ENCODE measurements at regions not wholly inside any gene's neighbourhood (a gene's known extent, or its start where the extent isn't known, plus 50 kb on each side); places are given as distances from the start of the nearest gene placed in this dataset.

DNA sequence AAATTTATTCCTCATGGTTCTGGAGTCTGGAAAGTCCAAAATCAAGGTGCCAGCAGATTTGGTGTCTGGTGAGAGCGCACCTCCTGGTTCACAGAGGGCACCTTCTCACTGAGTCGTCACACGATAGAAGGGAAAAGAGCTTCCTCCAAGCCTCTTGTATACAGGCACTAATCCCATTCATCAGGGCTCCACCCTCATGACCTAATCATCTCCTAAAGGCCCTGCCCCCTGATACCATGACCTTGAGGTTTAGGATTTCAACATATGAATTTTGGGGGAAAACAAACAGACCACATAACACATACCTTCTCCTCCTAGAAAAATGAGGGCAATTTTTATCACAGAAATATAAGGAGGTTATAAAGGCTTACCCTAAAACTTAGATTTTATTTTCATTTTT lies 88.0 kb upstream of the NFIA start:
- TF ChIP-seq, protein P1, sequence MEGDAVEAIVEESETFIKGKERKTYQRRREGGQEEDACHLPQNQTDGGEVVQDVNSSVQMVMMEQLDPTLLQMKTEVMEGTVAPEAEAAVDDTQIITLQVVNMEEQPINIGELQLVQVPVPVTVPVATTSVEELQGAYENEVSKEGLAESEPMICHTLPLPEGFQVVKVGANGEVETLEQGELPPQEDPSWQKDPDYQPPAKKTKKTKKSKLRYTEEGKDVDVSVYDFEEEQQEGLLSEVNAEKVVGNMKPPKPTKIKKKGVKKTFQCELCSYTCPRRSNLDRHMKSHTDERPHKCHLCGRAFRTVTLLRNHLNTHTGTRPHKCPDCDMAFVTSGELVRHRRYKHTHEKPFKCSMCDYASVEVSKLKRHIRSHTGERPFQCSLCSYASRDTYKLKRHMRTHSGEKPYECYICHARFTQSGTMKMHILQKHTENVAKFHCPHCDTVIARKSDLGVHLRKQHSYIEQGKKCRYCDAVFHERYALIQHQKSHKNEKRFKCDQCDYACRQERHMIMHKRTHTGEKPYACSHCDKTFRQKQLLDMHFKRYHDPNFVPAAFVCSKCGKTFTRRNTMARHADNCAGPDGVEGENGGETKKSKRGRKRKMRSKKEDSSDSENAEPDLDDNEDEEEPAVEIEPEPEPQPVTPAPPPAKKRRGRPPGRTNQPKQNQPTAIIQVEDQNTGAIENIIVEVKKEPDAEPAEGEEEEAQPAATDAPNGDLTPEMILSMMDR (IDR thresholded peaks at IDR 0.05; ENCODE audit: low read depth, low read length): no peak
- H3K4me3 ChIP-seq (ENCODE audit: low read depth, low read length): no peak overlapping the region

DNA sequence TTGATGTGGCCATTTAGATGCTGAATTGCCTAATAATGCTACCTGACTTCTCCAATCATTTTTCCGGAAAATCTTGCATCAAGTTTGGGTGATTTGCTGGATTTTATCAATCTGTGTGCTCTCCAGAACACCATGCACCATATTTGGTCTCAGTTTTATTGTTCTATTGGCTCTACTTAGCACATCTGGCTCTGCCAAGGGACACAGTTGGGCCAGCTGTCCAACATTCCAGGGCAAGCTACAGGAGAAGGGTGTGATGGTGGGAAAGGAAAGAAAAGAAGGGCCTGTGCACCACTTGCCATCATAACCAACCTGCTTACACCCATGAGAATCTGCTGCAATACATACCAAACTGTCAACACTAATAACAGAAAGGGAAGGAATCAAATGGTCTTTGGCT lies 90.2 kb upstream of the NFIA start:
- no peak overlapping the region for H3K4me3 ChIP-seq (ENCODE audit: low read depth, low read length)
- TF ChIP-seq, protein P1 (IDR thresholded peaks at IDR 0.05; ENCODE audit: low read depth, low read length): no peak

DNA sequence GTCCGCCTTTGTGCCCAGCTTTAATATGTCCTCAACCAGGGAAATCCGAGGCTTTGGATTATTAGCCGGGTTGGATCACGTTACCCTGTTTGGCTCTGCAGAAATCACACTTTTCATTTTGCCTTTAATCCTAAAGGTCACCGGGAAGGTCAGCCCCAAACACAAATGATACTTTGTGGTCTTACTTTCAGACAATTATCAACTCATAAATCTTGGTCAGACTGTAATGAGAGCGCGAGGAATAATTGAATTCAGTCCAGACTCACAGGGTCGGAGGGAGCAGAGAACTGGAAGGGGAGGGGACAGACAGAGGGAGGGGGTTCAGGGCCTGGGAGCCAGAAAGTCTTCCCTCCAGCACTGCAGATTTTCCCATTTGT lies 91.7 kb upstream of the NFIA start:
- no peak overlapping the region for H3K4me3 ChIP-seq (ENCODE audit: low read depth, low read length)
- TF ChIP-seq, protein P1 (IDR thresholded peaks at IDR 0.05; ENCODE audit: low read depth, low read length): no peak

DNA sequence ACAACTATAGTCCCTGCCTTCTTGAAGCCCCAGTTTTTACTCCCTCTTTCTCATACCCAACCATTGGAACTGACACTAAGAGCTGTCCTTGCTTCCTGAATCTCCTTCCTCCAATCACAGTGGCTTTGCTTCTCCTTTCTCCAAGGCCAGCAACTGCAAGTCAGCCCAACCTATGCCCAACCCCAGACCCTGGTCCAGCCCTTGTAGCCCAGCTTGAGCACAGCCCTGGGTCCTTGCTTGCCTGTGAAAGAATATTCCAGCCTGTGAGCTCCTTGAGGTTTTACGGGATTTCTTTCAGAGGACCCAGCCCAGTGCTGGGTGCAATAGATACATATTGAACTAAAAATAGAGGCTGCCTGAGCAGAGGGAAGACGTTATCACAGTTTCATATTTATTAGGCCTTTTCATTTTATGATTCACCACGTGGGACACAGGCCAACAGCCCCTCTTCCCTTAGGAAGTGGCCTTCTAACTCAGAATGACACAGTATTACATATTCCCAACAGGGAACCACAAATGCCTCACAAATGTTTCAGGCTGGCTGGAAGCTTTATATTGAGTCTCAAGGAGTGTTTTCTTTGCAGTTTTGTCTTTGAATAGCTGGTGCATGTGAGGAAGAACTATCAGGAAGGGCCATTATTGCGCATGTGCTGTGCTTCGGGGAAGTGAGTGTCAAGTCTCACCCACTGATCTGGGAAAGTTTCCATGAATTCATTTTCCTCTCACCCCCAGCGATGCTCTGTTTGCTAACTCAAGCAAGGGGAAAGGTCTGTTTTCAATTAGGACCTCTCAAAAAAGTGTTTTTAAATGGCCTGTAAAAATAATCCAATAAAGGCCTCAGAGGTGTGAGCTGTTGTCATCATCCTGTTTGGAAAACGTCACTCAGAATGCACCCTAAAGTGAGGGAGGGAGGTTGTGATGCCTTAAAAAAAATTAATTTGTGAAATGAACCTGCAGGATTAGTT lies 92.3 kb upstream of the NFIA start:
- H3K4me3 ChIP-seq (ENCODE audit: low read depth, low read length): no peak overlapping the region

DNA sequence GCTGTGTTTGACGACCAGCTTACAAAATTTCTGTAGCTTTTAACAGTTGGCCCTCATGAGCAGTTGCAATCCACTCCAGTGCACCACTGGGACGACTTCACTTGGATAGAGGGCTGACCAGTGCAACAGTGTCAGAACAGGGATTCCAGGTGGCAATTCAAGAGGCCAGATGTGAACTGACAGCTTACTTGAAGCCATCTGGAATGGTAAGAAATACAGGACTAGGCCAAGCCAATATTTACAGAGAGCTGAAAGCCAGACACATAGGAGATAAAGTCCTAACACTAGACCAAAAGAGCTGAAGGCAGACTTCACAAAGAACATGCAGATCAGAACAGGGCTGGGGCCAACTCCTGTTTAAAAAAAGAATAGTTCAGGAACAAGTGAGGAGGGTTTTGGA lies 93.5 kb upstream of the NFIA start:
- TF ChIP-seq, protein P1 (IDR thresholded peaks at IDR 0.05; ENCODE audit: low read depth, low read length): no peak
- H3K4me3 ChIP-seq (ENCODE audit: low read depth, low read length): no peak overlapping the region

More for the DNA sequence above, 92.3 kb upstream of the NFIA start:
- TF ChIP-seq, protein P1 (IDR thresholded peaks at IDR 0.05; ENCODE audit: low read depth, low read length): no peak

DNA sequence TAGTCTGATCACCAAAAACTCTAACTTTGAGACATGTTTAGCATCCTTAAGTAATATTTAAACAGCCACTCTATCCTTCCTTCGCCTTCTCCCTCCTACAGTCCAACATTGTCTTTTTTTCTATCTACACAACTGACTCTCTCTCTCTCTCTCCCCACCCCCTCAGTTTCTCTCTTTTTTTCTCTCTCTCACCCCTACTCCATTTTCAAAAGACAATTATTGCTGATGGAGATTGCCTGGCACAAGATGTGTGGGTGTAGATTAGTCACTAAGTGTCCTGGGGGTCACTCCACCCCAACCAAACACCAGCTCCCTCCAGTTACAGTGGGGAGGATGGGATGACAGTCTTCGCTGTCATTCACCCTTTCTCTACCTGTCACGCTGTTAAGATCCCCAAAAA lies 94.5 kb upstream of the NFIA start:
- no peak overlapping the region for H3K4me3 ChIP-seq (ENCODE audit: low read depth, low read length)
- TF ChIP-seq, protein P1 (IDR thresholded peaks at IDR 0.05; ENCODE audit: low read depth, low read length): no peak

DNA sequence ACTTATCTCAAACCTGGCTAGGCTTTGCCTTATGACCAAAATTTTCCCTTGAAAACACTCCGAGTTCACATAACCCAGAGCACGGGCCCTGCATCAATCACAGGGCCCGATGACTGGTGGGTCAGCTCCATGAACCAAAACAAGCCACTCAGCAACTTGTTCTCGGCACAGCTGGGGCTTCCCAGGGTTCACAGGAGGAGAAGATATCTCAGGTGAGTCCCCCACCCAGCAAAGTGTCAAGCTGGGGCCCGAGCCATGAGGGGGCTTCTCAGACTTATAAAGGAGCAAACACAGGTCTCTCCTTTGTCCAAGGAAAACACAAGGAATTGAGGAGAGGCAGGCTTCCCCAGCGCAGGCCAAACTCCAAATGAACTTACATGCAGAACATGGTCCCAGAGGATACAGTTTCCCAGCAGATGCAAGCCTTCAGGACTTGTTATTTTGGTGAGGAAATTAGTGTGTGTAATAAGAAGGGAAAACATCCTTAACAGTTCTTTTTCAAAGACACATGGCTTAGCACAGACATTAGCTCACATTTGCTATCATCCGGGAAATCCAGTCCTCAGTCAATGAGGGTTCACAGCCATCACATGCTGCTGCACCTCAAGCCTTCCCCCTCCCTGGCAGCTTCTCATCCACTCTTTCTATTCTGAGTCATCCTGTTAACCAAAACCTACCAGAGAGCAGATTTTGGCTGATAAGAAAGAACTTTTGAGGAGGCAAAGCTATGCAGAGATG lies 98.1 kb upstream of the NFIA start:
- TF ChIP-seq, protein P1 (IDR thresholded peaks at IDR 0.05; ENCODE audit: low read depth, low read length): no peak
- no peak overlapping the region for H3K4me3 ChIP-seq (ENCODE audit: low read depth, low read length)
